ENCODE measurements at regions not wholly inside any gene's neighbourhood (a gene's known extent, or its start where the extent isn't known, plus 50 kb on each side); places are given as distances from the start of the nearest gene placed in this dataset.

GRCh38 chr4:112944006-112944405 is 105.4 kb upstream of the ANK2 start:
- no peaks in the 10 kb centered on the region for H3K9me3 ChIP-seq (ENCODE audit: control extremely low read depth in 1 of 3, control insufficient read depth in 2 of 3, insufficient read depth in 1 of 3, low read length in 2 of 3)
- CTCF ChIA-PET, result no interaction called here

GRCh38 chr4:112946127-112946526 is 103.3 kb upstream of the ANK2 start:
- 82% methylated on average over 6 of the region's 7 CpGs for WGBS (ENCODE audit: insufficient coverage)

More at GRCh38 chr4:112944006-112944405, 105.4 kb upstream of the ANK2 start:
- POLR2A ChIA-PET, result no interaction called here
- H3K36me3 ChIP-seq (replicated peaks in 1 of 2; ENCODE audit: control extremely low read depth in 1 of 2, control insufficient read depth in 1 of 2, extremely low read depth in 1 of 2, insufficient read depth in 2 of 2, low read length in 1 of 2), result no peaks in the 10 kb centered on the region
- Mint-ChIP-seq H3K27ac (no peak overlapping the region), H3K27me3 (peaks cover 4% of the 10 kb centered on the region), H3K4me3 (no peak overlapping the region), H3K9me3 (ENCODE audit: insufficient read depth) (no peaks in the 10 kb centered on the region), H3K4me1 (no peaks in the 10 kb centered on the region)
- H3K4me1 ChIP-seq (ENCODE audit: control insufficient read depth in 2 of 2, insufficient read depth in 2 of 2, low read length in 2 of 2), result no peaks in the 10 kb centered on the region
- H3K9ac ChIP-seq (ENCODE audit: low read length), result no peak overlapping the region
- H3K27ac ChIP-seq (ENCODE audit: low read length in 2 of 2), result no peak overlapping the region
- no peak overlapping the region for H3K4me2 ChIP-seq (replicated peaks; ENCODE audit: low read depth, low read length, poor library complexity, severe bottlenecking)
- H3K27me3 ChIP-seq (replicated peaks in 1 of 4; ENCODE audit: control extremely low read depth in 1 of 4, control insufficient read depth in 3 of 4, insufficient read depth in 4 of 4, low read length in 3 of 4), result peaks cover 0 to 4% (median 0%) of the 10 kb centered on the region in 4 experiments
- intact Hi-C loops (cut with micrococcal nuclease), result no loop called here
- no peaks in the 10 kb centered on the region for H3K79me2 ChIP-seq (ENCODE audit: control insufficient read depth, insufficient read depth, low read length)
- H3K4me3 ChIP-seq (ENCODE audit: control extremely low read depth in 1 of 5, extremely low read depth in 1 of 5, insufficient read depth in 1 of 5, low read depth in 2 of 5, low read length in 4 of 5), result no peak overlapping the region
- ATAC-seq (ENCODE audit: low read depth), result no peak
- no peak overlapping the region for H2AFZ ChIP-seq (ENCODE audit: insufficient read depth, low read depth, low read length, poor library complexity, severe bottlenecking)
- no peaks in the 10 kb centered on the region for H4K20me1 ChIP-seq (ENCODE audit: control insufficient read depth, insufficient read depth, low read length, poor library complexity, severe bottlenecking)
- TF ChIP-seq CTCF (IDR thresholded peaks at IDR 0.05) (no peak), EZH2 (IDR thresholded peaks at IDR 0.05; ENCODE audit: borderline replicate concordance, insufficient read depth, low read depth, low read length, poor library complexity, severe bottlenecking) (no peak)
- DNase-seq, result no peak

More at GRCh38 chr4:112946127-112946526, 103.3 kb upstream of the ANK2 start:
- TF ChIP-seq EZH2 (IDR thresholded peaks at IDR 0.05; ENCODE audit: borderline replicate concordance, insufficient read depth, low read depth, low read length, poor library complexity, severe bottlenecking) (no peak), CTCF (IDR thresholded peaks at IDR 0.05) (no peak)
- Histone ChIP-seq H3K79me2 (ENCODE audit: control insufficient read depth, insufficient read depth, low read length) (no peaks in the 10 kb centered on the region), H3K4me1 (ENCODE audit: control insufficient read depth in 2 of 2, insufficient read depth in 2 of 2, low read length in 2 of 2) (no peaks in the 10 kb centered on the region), H3K9me3 (ENCODE audit: control extremely low read depth in 1 of 3, control insufficient read depth in 2 of 3, insufficient read depth in 1 of 3, low read length in 2 of 3) (no peaks in the 10 kb centered on the region), H3K4me3 (ENCODE audit: control extremely low read depth in 1 of 5, extremely low read depth in 1 of 5, insufficient read depth in 1 of 5, low read depth in 2 of 5, low read length in 4 of 5) (no peak overlapping the region), H3K9ac (ENCODE audit: low read length) (no peak overlapping the region), H3K36me3 (replicated peaks in 1 of 2; ENCODE audit: control extremely low read depth in 1 of 2, control insufficient read depth in 1 of 2, extremely low read depth in 1 of 2, insufficient read depth in 2 of 2, low read length in 1 of 2) (no peaks in the 10 kb centered on the region), H2AFZ (ENCODE audit: insufficient read depth, low read depth, low read length, poor library complexity, severe bottlenecking) (no peak overlapping the region), H3K27me3 (replicated peaks in 1 of 4; ENCODE audit: control extremely low read depth in 1 of 4, control insufficient read depth in 3 of 4, insufficient read depth in 4 of 4, low read length in 3 of 4) (peaks cover 0 to 4% (median 0%) of the 10 kb centered on the region in 4 experiments), H3K4me2 (replicated peaks; ENCODE audit: low read depth, low read length, poor library complexity, severe bottlenecking) (no peak overlapping the region), H3K27ac (ENCODE audit: low read length in 2 of 2) (no peak overlapping the region), H4K20me1 (ENCODE audit: control insufficient read depth, insufficient read depth, low read length, poor library complexity, severe bottlenecking) (no peaks in the 10 kb centered on the region)
- H3K4me1 Mint-ChIP-seq, result no peaks in the 10 kb centered on the region
- H3K27me3 Mint-ChIP-seq, result peaks cover 4% of the 10 kb centered on the region
- no peak overlapping the region for H3K4me3 Mint-ChIP-seq
- POLR2A ChIA-PET, result no interaction called here
- no peak for DNase-seq
- H3K9me3 Mint-ChIP-seq (ENCODE audit: insufficient read depth), result no peaks in the 10 kb centered on the region
- H3K27ac Mint-ChIP-seq, result no peak overlapping the region
- CTCF ChIA-PET, result interaction anchor here (0.6 to 1.5 kb wide), 2 partner anchors 8 to 10 kb away, joined by 4 to 6 read pairs; no protein-coding TSS in a partner anchor
- intact Hi-C loops (cut with micrococcal nuclease), result no loop called here
- ATAC-seq (ENCODE audit: low read depth), result no peak

Measured in B cell (primary cell).